ENCODE measurements at regions not wholly inside any gene's neighbourhood (a gene's known extent, or its start where the extent isn't known, plus 50 kb on each side); places are given as distances from the start of the nearest gene placed in this dataset.

DNA sequence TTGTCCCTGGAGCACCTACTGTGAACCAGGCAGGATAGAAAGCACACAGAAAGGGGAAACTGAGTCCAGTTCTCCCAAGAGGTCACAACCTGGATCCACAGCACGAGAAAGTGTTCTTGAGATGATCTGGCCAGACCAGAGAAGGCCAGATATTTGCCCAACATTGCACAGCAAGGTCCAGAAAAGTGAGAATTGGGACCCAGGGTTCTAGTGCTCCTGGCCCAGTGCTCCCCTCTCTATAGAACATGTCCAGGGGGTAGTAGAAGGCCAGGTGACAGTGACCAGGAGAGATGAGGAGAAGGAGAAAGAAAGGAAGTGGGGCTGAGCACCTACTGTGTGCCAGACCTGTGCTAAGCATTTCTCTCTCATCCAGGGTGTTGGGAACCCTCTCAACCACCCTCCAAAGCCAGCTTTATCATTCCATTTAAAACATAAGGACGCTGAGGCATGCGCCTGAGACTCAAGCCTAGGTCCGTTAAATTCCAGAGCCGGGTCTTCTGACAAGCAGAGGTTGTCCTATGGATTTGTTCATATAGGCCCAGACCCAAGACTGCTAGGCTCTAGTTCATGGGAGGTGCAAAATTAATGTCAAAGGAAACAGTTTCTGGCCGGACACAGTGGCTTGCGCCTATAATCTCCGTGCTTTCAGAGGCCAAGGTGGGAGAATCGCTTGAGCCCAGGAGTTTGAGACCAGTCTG, 128.7 kb downstream of the MN1 start:
- Mint-ChIP-seq H3K27ac (no peak overlapping the region), H3K4me3 (no peak overlapping the region), H3K27me3 (peaks cover 3 to 53% (median 25%) of the 10 kb centered on the region in 5 donors), H3K36me3 (no peaks in the 10 kb centered on the region), H3K9me3 (peaks cover 0 to 4% (median 0%) of the 10 kb centered on the region in 11 donors), H3K4me1 (peaks cover 0 to 5% (median 0%) of the 10 kb centered on the region in 7 donors)
- no peak for DNase-seq
- Histone ChIP-seq H3K27me3 (ENCODE audit: control insufficient read depth in 2 of 2, insufficient read depth in 2 of 2, low read length in 2 of 2) (no peaks in the 10 kb centered on the region), H3K9me3 (ENCODE audit: control insufficient read depth in 2 of 3, low read length in 3 of 3) (no peaks in the 10 kb centered on the region), H3K4me1 (ENCODE audit: control insufficient read depth in 2 of 2, insufficient read depth in 2 of 2, low read length in 2 of 2) (no peaks in the 10 kb centered on the region), H3K4me3 (ENCODE audit: low read length) (no peak overlapping the region), H3K27ac (ENCODE audit: low read depth, low read length) (no peak overlapping the region), H3K36me3 (ENCODE audit: control insufficient read depth in 2 of 3, insufficient read depth in 3 of 3, low read length in 3 of 3) (no peaks in the 10 kb centered on the region)
- no peak for ATAC-seq
- ChIA-PET POLR2A (no interaction called here), CTCF (no interaction called here)
- intact Hi-C loops (cut with micrococcal nuclease), result no loop called here

DNA sequence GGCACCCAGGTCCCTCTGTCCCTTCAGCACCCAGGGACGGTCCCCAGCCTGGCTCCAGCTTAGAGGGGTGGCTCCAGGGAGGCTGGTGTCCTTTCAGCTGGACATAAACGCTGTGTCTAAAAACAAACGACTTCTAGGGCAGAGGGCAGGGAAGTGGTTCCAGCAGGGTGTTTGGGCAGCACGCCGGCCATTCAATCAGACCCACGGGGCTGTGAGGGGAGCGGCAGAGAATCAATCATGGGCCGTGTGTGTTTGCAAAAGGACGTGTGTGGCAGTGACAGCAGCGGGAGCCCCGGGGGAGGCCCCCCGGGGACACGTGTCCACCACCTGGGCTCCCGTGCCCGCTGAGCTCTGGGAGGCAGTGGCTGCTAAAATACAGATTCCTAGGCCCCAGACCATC, 127.7 kb downstream of the MN1 start:
- ATAC-seq (no peak), DNase-seq (no peak)
- intact Hi-C loops (cut with micrococcal nuclease), result no loop called here
- H3K27me3 Mint-ChIP-seq, result peaks cover 3 to 45% (median 19%) of the 10 kb centered on the region in 5 donors
- ChIA-PET POLR2A (no interaction called here), CTCF (no interaction called here)
- H3K36me3 Mint-ChIP-seq, result no peaks in the 10 kb centered on the region
- Histone ChIP-seq H3K4me1 (ENCODE audit: control insufficient read depth in 2 of 2, insufficient read depth in 2 of 2, low read length in 2 of 2) (no peaks in the 10 kb centered on the region), H3K9me3 (ENCODE audit: control insufficient read depth in 2 of 3, low read length in 3 of 3) (no peaks in the 10 kb centered on the region), H3K36me3 (ENCODE audit: control insufficient read depth in 2 of 3, insufficient read depth in 3 of 3, low read length in 3 of 3) (no peaks in the 10 kb centered on the region), H3K27ac (ENCODE audit: low read depth, low read length) (no peak overlapping the region), H3K27me3 (ENCODE audit: control insufficient read depth in 2 of 2, insufficient read depth in 2 of 2, low read length in 2 of 2) (no peaks in the 10 kb centered on the region), H3K4me3 (ENCODE audit: low read length) (no peak overlapping the region)
- no peak overlapping the region for H3K27ac Mint-ChIP-seq
- H3K4me3 Mint-ChIP-seq, result peak overlapping the region in 1 of 10 donors; percentile 45
- peaks cover 0 to 1% (median 0%) of the 10 kb centered on the region in 11 donors for H3K9me3 Mint-ChIP-seq
- peaks cover 0 to 7% (median 0%) of the 10 kb centered on the region in 7 donors for H3K4me1 Mint-ChIP-seq

DNA sequence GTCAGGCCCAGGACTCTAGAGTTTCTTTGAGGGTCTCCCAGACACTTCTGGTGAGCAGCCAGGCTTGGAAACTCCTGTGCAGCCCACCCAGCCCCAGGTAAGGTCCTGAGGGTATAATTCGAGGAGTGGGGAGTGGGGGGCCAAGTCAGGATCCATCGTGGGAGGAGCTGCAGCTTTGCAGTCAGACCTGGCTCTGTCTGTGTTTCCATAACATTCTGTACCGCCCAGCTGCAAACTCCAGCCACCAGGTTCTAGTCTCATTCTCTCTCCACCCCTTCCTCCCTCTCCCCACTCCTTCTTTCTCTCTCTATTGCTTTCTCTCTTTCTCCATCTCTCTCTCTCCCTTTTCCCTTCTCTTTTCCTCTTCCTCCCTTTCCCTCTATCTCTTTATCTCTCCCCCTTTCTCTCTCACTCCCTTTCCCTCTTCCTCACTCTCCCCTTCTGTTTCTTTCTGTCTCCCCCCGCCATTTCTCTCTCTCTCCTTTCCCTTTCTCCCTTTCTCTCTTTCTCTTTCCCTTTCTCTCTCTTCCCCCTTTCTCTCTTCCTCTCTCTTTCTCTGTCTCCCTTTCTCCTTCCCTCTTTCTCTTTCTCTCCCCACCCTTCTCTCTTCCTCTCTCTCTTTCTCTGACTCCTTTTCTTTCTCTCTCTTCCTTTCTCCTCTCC, 127.2 kb downstream of the MN1 start:
- no peaks in the 10 kb centered on the region for H3K9me3 ChIP-seq (ENCODE audit: control insufficient read depth in 2 of 3, low read length in 3 of 3)
- no peaks in the 10 kb centered on the region for H3K36me3 ChIP-seq (ENCODE audit: control insufficient read depth in 2 of 3, insufficient read depth in 3 of 3, low read length in 3 of 3)
- H3K4me3 ChIP-seq (ENCODE audit: low read length), result no peak overlapping the region
- POLR2A ChIA-PET, result no interaction called here
- CTCF ChIA-PET, result no interaction called here
- no peaks in the 10 kb centered on the region for H3K27me3 ChIP-seq (ENCODE audit: control insufficient read depth in 2 of 2, insufficient read depth in 2 of 2, low read length in 2 of 2)
- Mint-ChIP-seq H3K36me3 (no peaks in the 10 kb centered on the region), H3K27me3 (peaks cover 3 to 41% (median 15%) of the 10 kb centered on the region in 5 donors), H3K27ac (no peak overlapping the region), H3K9me3 (no peaks in the 10 kb centered on the region), H3K4me1 (peaks cover 0 to 7% (median 0%) of the 10 kb centered on the region in 7 donors), H3K4me3 (no peak overlapping the region)
- intact Hi-C loops (cut with micrococcal nuclease), result no loop called here
- DNase-seq (no peak), ATAC-seq (no peak)
- no peaks in the 10 kb centered on the region for H3K4me1 ChIP-seq (ENCODE audit: control insufficient read depth in 2 of 2, insufficient read depth in 2 of 2, low read length in 2 of 2)
- no peak overlapping the region for H3K27ac ChIP-seq (ENCODE audit: low read depth, low read length)

DNA sequence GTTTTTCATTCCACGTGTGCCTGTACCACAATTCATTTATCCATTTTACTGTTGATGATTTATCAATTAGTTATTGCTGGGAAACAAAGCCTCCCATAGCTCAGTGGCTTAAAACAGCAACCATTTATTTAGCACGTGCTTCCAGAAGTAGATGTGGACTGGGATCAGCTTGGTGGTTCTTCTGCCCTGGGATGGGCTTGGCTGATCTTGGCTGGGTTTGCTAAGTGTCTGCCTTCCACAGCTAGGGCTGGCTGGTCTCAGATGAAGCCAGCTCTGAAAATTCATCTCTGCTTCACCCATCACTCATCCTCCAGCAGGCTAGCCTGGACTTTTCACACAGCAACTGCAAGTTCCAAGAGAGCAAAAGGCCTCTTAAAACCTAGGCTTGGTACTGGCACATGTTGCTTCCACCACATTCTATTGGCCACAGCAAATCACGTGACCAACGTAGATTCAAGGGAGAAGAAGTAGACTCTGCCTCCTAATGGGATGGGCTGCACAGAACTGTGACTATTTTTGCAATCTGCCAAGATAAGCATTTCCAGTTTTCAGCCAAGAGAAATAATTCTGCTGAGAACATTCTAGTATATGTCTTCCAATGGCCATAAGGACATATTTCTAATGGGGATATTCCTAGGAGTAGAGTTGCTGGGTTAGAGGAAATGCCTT, 124.9 kb downstream of the MN1 start:
- H3K4me1 ChIP-seq (ENCODE audit: control insufficient read depth in 2 of 2, insufficient read depth in 2 of 2, low read length in 2 of 2), result no peaks in the 10 kb centered on the region
- H3K36me3 Mint-ChIP-seq, result no peaks in the 10 kb centered on the region
- no peaks in the 10 kb centered on the region for H3K36me3 ChIP-seq (ENCODE audit: control insufficient read depth in 2 of 3, insufficient read depth in 3 of 3, low read length in 3 of 3)
- H3K9me3 Mint-ChIP-seq, result no peaks in the 10 kb centered on the region
- POLR2A ChIA-PET, result no interaction called here
- H3K4me3 ChIP-seq (ENCODE audit: low read length), result no peak overlapping the region
- ATAC-seq (no peak), DNase-seq (no peak)
- no peak overlapping the region for H3K4me3 Mint-ChIP-seq
- H3K9me3 ChIP-seq (ENCODE audit: control insufficient read depth in 2 of 3, low read length in 3 of 3), result no peaks in the 10 kb centered on the region
- H3K27me3 Mint-ChIP-seq, result peaks cover 0 to 35% (median 6%) of the 10 kb centered on the region in 5 donors
- no peak overlapping the region for H3K27ac ChIP-seq (ENCODE audit: low read depth, low read length)
- H3K27me3 ChIP-seq (ENCODE audit: control insufficient read depth in 2 of 2, insufficient read depth in 2 of 2, low read length in 2 of 2), result no peaks in the 10 kb centered on the region
- CTCF ChIA-PET, result no interaction called here
- no peak overlapping the region for H3K27ac Mint-ChIP-seq
- intact Hi-C loops (cut with micrococcal nuclease), result no loop called here
- peaks cover 0 to 4% (median 0%) of the 10 kb centered on the region in 7 donors for H3K4me1 Mint-ChIP-seq

DNA sequence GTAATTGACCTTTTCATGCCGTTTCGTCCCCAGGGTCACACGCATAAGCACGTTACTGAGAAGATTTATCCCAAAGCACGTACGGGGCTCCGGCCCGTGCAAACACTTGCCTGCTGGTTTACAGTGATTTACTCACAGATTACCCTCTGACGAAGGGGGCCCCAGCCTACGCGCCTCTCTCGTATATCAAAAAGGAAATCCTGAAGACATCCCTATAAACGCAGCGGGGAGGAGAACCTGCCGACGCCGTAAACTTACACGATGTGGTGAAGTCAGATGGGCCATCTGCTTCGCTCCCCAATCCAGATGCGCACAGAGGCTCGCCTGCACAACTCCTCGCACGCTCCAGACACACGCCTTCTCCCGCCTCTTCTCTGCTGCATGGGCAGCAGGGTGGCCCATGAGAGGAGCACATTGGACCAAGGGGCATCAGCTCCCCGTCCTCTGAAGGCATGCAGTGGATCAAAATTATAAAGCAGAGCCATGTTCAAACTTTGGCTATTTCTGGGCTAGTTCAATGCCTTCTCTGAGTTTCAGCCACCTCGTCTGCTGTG, 123.6 kb downstream of the MN1 start:
- ATAC-seq, result no peak
- H3K4me1 Mint-ChIP-seq, result peaks cover 0 to 4% (median 0%) of the 10 kb centered on the region in 7 donors
- no peak for DNase-seq
- no peaks in the 10 kb centered on the region for H3K9me3 Mint-ChIP-seq
- H3K27me3 ChIP-seq (ENCODE audit: control insufficient read depth in 2 of 2, insufficient read depth in 2 of 2, low read length in 2 of 2), result no peaks in the 10 kb centered on the region
- intact Hi-C loops (cut with micrococcal nuclease), result no loop called here
- H3K4me1 ChIP-seq (ENCODE audit: control insufficient read depth in 2 of 2, insufficient read depth in 2 of 2, low read length in 2 of 2), result no peaks in the 10 kb centered on the region
- H3K27ac ChIP-seq (ENCODE audit: low read depth, low read length), result no peak overlapping the region
- no peak overlapping the region for H3K4me3 Mint-ChIP-seq
- H3K9me3 ChIP-seq (ENCODE audit: control insufficient read depth in 2 of 3, low read length in 3 of 3), result no peaks in the 10 kb centered on the region
- H3K27ac Mint-ChIP-seq, result no peak overlapping the region
- H3K36me3 Mint-ChIP-seq, result no peaks in the 10 kb centered on the region
- ChIA-PET POLR2A (no interaction called here), CTCF (no interaction called here)
- peaks cover 0 to 35% (median 6%) of the 10 kb centered on the region in 5 donors for H3K27me3 Mint-ChIP-seq
- no peaks in the 10 kb centered on the region for H3K36me3 ChIP-seq (ENCODE audit: control insufficient read depth in 2 of 3, insufficient read depth in 3 of 3, low read length in 3 of 3)
- no peak overlapping the region for H3K4me3 ChIP-seq (ENCODE audit: low read length)

DNA sequence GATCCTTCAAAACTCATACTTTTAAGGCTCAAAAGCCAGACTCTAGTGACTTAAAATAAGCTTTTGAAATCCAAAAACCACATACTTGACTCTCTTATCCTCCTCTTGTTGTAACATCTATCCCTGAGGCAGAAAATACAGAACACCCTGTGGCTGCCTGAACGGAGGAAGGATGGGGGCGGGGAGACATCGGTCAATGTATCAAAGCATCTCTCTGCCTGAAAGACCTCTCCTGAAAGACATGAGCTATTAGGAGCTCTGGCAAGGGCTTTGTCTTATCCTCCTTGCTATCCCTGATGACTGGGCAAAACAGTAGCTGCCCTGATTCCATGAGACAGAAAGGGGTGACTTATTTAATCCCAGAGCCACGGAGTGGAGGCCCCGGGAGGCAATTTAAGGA, 122.4 kb downstream of the MN1 start:
- H3K9me3 ChIP-seq (ENCODE audit: control insufficient read depth in 2 of 3, low read length in 3 of 3), result no peaks in the 10 kb centered on the region
- ChIA-PET POLR2A (no interaction called here), CTCF (no interaction called here)
- Mint-ChIP-seq H3K27me3 (peaks cover 0 to 27% (median 6%) of the 10 kb centered on the region in 5 donors), H3K36me3 (no peaks in the 10 kb centered on the region), H3K27ac (peak overlapping the region in 1 of 9 donors; percentile 62), H3K4me1 (peaks cover 0 to 2% (median 0%) of the 10 kb centered on the region in 7 donors), H3K9me3 (no peaks in the 10 kb centered on the region), H3K4me3 (no peak overlapping the region)
- H3K4me1 ChIP-seq (ENCODE audit: control insufficient read depth in 2 of 2, insufficient read depth in 2 of 2, low read length in 2 of 2), result no peaks in the 10 kb centered on the region
- no peak overlapping the region for H3K27ac ChIP-seq (ENCODE audit: low read depth, low read length)
- H3K27me3 ChIP-seq (ENCODE audit: control insufficient read depth in 2 of 2, insufficient read depth in 2 of 2, low read length in 2 of 2), result no peaks in the 10 kb centered on the region
- DNase-seq (no peak), ATAC-seq (no peak)
- no peak overlapping the region for H3K4me3 ChIP-seq (ENCODE audit: low read length)
- no peaks in the 10 kb centered on the region for H3K36me3 ChIP-seq (ENCODE audit: control insufficient read depth in 2 of 3, insufficient read depth in 3 of 3, low read length in 3 of 3)
- intact Hi-C loops (cut with micrococcal nuclease), result no loop called here

All from naive thymus-derived CD4-positive, alpha-beta T cell (primary cell).